GM12878 (cell line): ENCODE measurements at regions not wholly inside any gene's neighbourhood (a gene's known extent, or its start where the extent isn't known, plus 50 kb on each side); places are given as distances from the start of the nearest gene placed in this dataset.

Experiments
- ATAC-seq: fragments of 200-7000 bp; cut with Tn5 transposase; 3 replicates; pipeline ENCODE4 v1.9.1; 2020; ENCODE audit warnings: mild to moderate bottlenecking, moderate library complexity
- BruUV-seq: library from RNA; stranded (reverse); fragments of 400-500 nt; replicated peaks from 2 replicates; lab custom pipeline; 2021; lab: Mats Ljungman, UMichigan
- CTCF ChIA-PET: fragments of 300-600 bp; sonication (Branson Sonifier 250); formaldehyde crosslinking; extraction: SDS; loops from one replicate; lab custom pipeline; 2021; ENCODE audit warnings: inconsistent platforms; lab: Yijun Ruan, JAX
- POLR2A ChIA-PET: fragments of 350-600 bp; formaldehyde crosslinking; extraction: SDS; loops from one replicate; lab custom pipeline; 2021; ENCODE audit warnings: inconsistent platforms; lab: Charles Lee
- RAD21 ChIA-PET: fragments of 300-600 bp; sonication (Branson Sonifier 250); formaldehyde crosslinking; loops from one replicate; lab custom pipeline; 2023; ENCODE audit warnings: antibody characterized with exemption; ENCODE audit not compliant: unreplicated experiment; lab: Charles Lee
- SMC1A ChIA-PET: fragments of 300-600 bp; sonication (Branson Sonifier 250); formaldehyde crosslinking; loops from one replicate; lab custom pipeline; 2023; ENCODE audit not compliant: unreplicated experiment, uncharacterized antibody; lab: Charles Lee
- DNase-seq: peaks from one replicate; pipeline ENCODE4 v3.0.0-alpha.2; 2011; ENCODE audit warnings: low read depth, low spot score
- FAIRE-seq: peaks from 3 replicates; lab custom pipeline; 2011; peaks lifted over from hg19 to GRCh38; lab: Jason Lieb, UNC
- H2AFZ ChIP-seq: 2 replicates; pipeline ENCODE4 v1.6.0; 2011; ENCODE audit warnings: low read depth, low read length, control low read depth; ENCODE audit not compliant: control insufficient read depth
- H3K27ac ChIP-seq: 2 replicates; pipeline ENCODE4 v1.5.1; 2011; ENCODE audit warnings: control low read depth; ENCODE audit not compliant: control insufficient read depth, insufficient read depth
- H3K27me3 ChIP-seq, 2 experiments: replicated peaks in 1 of 2; 2 replicates each; pipeline versions ENCODE4 v1.6.0 to v1.6.1; 2011; ENCODE audit warnings: low read length in 1 of 2; ENCODE audit not compliant: control insufficient read depth in 2 of 2, insufficient read depth in 2 of 2
- H3K36me3 ChIP-seq, 2 experiments: 2 replicates each; pipeline ENCODE4 v1.5.1; 2011; ENCODE audit warnings: low read length in 1 of 2; ENCODE audit not compliant: control insufficient read depth in 2 of 2, insufficient read depth in 2 of 2
- H3K4me1 ChIP-seq: 2 replicates; pipeline ENCODE4 v1.6.1; 2011; ENCODE audit warnings: mild to moderate bottlenecking, low read length, moderate library complexity, mixed read lengths; ENCODE audit not compliant: control insufficient read depth, insufficient read depth
- H3K4me2 ChIP-seq: 2 replicates; pipeline ENCODE4 v1.6.0; 2011; ENCODE audit warnings: control low read depth; ENCODE audit not compliant: control insufficient read depth, insufficient read depth
- H3K4me3 ChIP-seq: fragments of 200-600 bp; sonication (generic); 2 replicates; pipeline ENCODE4 v1.5.1; 2016
- H3K79me2 ChIP-seq: 2 replicates; pipeline ENCODE4 v1.6.0; 2011; ENCODE audit warnings: low read length; ENCODE audit not compliant: control insufficient read depth, insufficient read depth
- H3K9ac ChIP-seq: 2 replicates; pipeline ENCODE4 v1.8.0; 2011; ENCODE audit warnings: low read length, control low read depth, mixed read lengths; ENCODE audit not compliant: control insufficient read depth, insufficient read depth
- H3K9me3 ChIP-seq: replicated peaks from 3 replicates; pipeline ENCODE4 v1.5.1; 2011; ENCODE audit warnings: mild to moderate bottlenecking, low read length; ENCODE audit not compliant: control insufficient read depth, insufficient read depth
- H4K20me1 ChIP-seq: 2 replicates; pipeline ENCODE4 v1.6.0; 2011; ENCODE audit not compliant: control insufficient read depth, insufficient read depth
- BCLAF1 ChIP-seq: fragments of 450-650 bp; IDR thresholded peaks from 2 replicates; pipeline ENCODE4 v1.6.1; 2017; ENCODE audit warnings: antibody characterized with exemption, mild to moderate bottlenecking, moderate library complexity
- BMI1 ChIP-seq: fragments of 450-650 bp; IDR thresholded peaks from 2 replicates; pipeline ENCODE4 v1.6.1; 2016; ENCODE audit warnings: mild to moderate bottlenecking, moderate library complexity, borderline replicate concordance
- FOXK2 ChIP-seq: fragments of 450-650 bp; IDR thresholded peaks from 2 replicates; pipeline ENCODE4 v1.6.1; 2017; ENCODE audit warnings: mild to moderate bottlenecking, moderate library complexity
- FOXM1 ChIP-seq: IDR thresholded peaks from 2 replicates; pipeline ENCODE4 v1.6.1; 2012; ENCODE audit warnings: low read depth, mild to moderate bottlenecking, inconsistent platforms, low read length, moderate library complexity
- HDGF ChIP-seq: fragments of 450-650 bp; IDR thresholded peaks from 2 replicates; pipeline ENCODE4 v1.6.1; 2016; ENCODE audit warnings: antibody characterized with exemption
- JUND ChIP-seq: IDR thresholded peaks from 2 replicates; pipeline ENCODE4 v1.6.1; 2012; ENCODE audit warnings: low read depth, mild to moderate bottlenecking, low read length, improper control_type of control experiment, moderate library complexity
- MYC ChIP-seq: IDR thresholded peaks from 2 replicates; pipeline ENCODE4 v1.6.1; 2011; ENCODE audit warnings: mild to moderate bottlenecking, low read length, moderate library complexity, inconsistent platforms; ENCODE audit not compliant: insufficient read depth, insufficient replicate concordance, insufficient read length, severe bottlenecking
- NFYB ChIP-seq: IDR thresholded peaks from 2 replicates; pipeline ENCODE4 v1.6.1; 2011; ENCODE audit warnings: low read depth, mild to moderate bottlenecking, low read length, improper control_type of control experiment, moderate library complexity; ENCODE audit not compliant: insufficient read depth
- NR2C2 ChIP-seq: IDR thresholded peaks from 2 replicates; pipeline ENCODE4 v1.6.1; 2011; ENCODE audit warnings: borderline replicate concordance, low read depth; ENCODE audit not compliant: control insufficient read depth, insufficient read length
- NR2F1 ChIP-seq: fragments of 450-650 bp; conservative IDR thresholded peaks from 2 replicates; pipeline ENCODE4 v1.6.1; 2017; ENCODE audit warnings: mild to moderate bottlenecking
- PAX8 ChIP-seq: fragments of 450-650 bp; IDR thresholded peaks from 2 replicates; pipeline ENCODE4 v1.6.1; 2017; ENCODE audit warnings: mild to moderate bottlenecking, moderate library complexity
- PBX3 ChIP-seq: IDR thresholded peaks from 2 replicates; pipeline ENCODE4 v1.6.1; 2011; ENCODE audit warnings: mild to moderate bottlenecking, low read depth, low read length, moderate library complexity; ENCODE audit not compliant: insufficient replicate concordance
- SMAD5 ChIP-seq: IDR thresholded peaks from 2 replicates; pipeline ENCODE4 v1.6.1; 2016; ENCODE audit warnings: antibody characterized with exemption, low read depth
- SMC3 ChIP-seq: IDR thresholded peaks from 2 replicates; pipeline ENCODE4 v1.6.1; 2011; ENCODE audit warnings: low read length, improper control_type of control experiment, borderline replicate concordance
- WGBS: methylation state at CpG from one replicate; pipeline ENCODE4 v1.1.6; 2016; ENCODE audit warnings: low lambda C conversion rate; ENCODE audit not compliant: insufficient replicate concordance, insufficient coverage; ENCODE audit errors: missing lambda C conversion rate; 5-methylcytosine and 5-hydroxymethylcytosine counted together
- in situ Hi-C: fragments of 300-500 bp; cut with MboI; formaldehyde crosslinking; loops from 9 replicates; pipeline ENCODE4 v1.14.3; 2018; ENCODE audit warnings: mixed read lengths
- intact Hi-C: fragments of 100-400 bp; cut with micrococcal nuclease; formaldehyde crosslinking; loops from one replicate; pipeline ENCODE4 v1.14.2; 2022; ENCODE audit not compliant: unreplicated experiment

GRCh38 chr18:1013951-1014350 lies 109.3 kb downstream of the ADCYAP1 start:
- H3K4me2 ChIP-seq = no peak overlapping the region
- ChIA-PET RAD21 (no interaction called here), CTCF (no interaction called here), POLR2A (no interaction called here), SMC1A (no interaction called here)
- no TSS peak for BruUV-seq
- intact Hi-C loops (no loop called here), in situ Hi-C loops (no loop called here)
- H3K9ac ChIP-seq = no peak overlapping the region
- TF ChIP-seq MYC = no peak
- no peaks in the 10 kb centered on the region for H3K4me1 ChIP-seq
- no peaks in the 10 kb centered on the region for H3K36me3 ChIP-seq
- no peaks in the 10 kb centered on the region for H3K79me2 ChIP-seq
- ATAC-seq (no peak), FAIRE-seq (no peak), DNase-seq (no peak)
- H3K27ac ChIP-seq = no peak overlapping the region
- H3K27me3 ChIP-seq = no peaks in the 10 kb centered on the region
- H3K9me3 ChIP-seq = no peaks in the 10 kb centered on the region
- WGBS = 64% methylated on average over 1 of the region's 1 CpG
- H3K4me3 ChIP-seq = no peak overlapping the region
- no peak overlapping the region for H2AFZ ChIP-seq
- H4K20me1 ChIP-seq = no peaks in the 10 kb centered on the region

- Histone ChIP-seq H3K79me2 (no peaks in the 10 kb centered on the region), H2AFZ (no peak overlapping the region), H3K9ac (no peak overlapping the region), H3K27me3 (no peaks in the 10 kb centered on the region), H3K4me3 (no peak overlapping the region), H3K9me3 (no peaks in the 10 kb centered on the region), H3K27ac (no peak overlapping the region), H3K36me3 (no peaks in the 10 kb centered on the region), H3K4me2 (no peak overlapping the region), H3K4me1 (no peaks in the 10 kb centered on the region), H4K20me1 (no peaks in the 10 kb centered on the region)
- WGBS = 17% methylated on average over 6 of the region's 6 CpGs
- RAD21 ChIA-PET = no interaction called here
- POLR2A ChIA-PET = no interaction called here
- CTCF ChIA-PET = interaction anchor here (0.6 kb wide), 1 partner anchor 495 kb away, joined by 3 read pairs; no protein-coding TSS in a partner anchor
- FAIRE-seq (no peak), DNase-seq (no peak), ATAC-seq (no peak)
- intact Hi-C loops = no loop called here
- in situ Hi-C loops = no loop called here
- SMC1A ChIA-PET = no interaction called here
- no TSS peak for BruUV-seq
- no peak for TF ChIP-seq NR2F1
- TF ChIP-seq PBX3 = no peak
- no peak for TF ChIP-seq FOXK2
- TF ChIP-seq JUND = no peak
- TF ChIP-seq HDGF = no peak
- TF ChIP-seq BCLAF1 = no peak
- TF ChIP-seq BMI1 = no peak
- TF ChIP-seq SMAD5 = no peak
- TF ChIP-seq FOXM1 = no peak
- TF ChIP-seq NFYB = no peak
- TF ChIP-seq PAX8 = no peak
- no peak for TF ChIP-seq NR2C2
- no peak for TF ChIP-seq SMC3
These were observed 109.8 kb downstream of the ADCYAP1 start for GRCh38 chr18:1014509-1014908.
